Astrocyte (in vitro differentiated cells and primary cell): ENCODE measurements at regions not wholly inside any gene's neighbourhood (a gene's known extent, or its start where the extent isn't known, plus 50 kb on each side); places are given as distances from the start of the nearest gene placed in this dataset.

ENCODE experiments used
- EZH2 ChIP-seq: IDR thresholded peaks from 2 replicates; pipeline ENCODE4 v1.6.1; 2012; ENCODE audit warnings: mild to moderate bottlenecking, low read length, inconsistent platforms; ENCODE audit not compliant: insufficient read depth
- TF ChIP-seq, protein P1 (sequence below): IDR thresholded peaks from 2 replicates; pipeline ENCODE4 v1.5.1; 2011; ENCODE audit warnings: low read depth, mild to moderate bottlenecking, inconsistent platforms, low read length, moderate library complexity; ENCODE audit not compliant: insufficient read depth

DNA sequence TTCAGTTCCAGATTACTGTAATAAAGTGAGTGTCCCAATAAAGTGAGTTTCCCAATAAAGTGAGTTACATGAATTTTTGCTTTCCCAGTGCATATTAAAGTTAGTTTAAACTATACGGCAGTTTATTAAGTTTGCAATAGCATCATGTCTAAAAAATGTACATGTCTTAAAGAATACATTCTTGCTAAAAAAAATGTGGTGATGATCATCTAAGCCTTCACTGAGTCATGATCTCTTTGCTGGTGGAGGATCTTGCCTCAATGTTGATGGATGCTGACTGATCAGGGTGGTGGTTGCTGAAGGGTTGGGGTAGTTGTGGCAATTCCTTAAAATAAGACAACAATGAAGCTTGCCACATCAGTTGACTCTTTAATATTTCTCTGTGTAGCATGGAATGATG lies 664.2 kb downstream of the TDRD15 start:
- TF ChIP-seq, protein P1, sequence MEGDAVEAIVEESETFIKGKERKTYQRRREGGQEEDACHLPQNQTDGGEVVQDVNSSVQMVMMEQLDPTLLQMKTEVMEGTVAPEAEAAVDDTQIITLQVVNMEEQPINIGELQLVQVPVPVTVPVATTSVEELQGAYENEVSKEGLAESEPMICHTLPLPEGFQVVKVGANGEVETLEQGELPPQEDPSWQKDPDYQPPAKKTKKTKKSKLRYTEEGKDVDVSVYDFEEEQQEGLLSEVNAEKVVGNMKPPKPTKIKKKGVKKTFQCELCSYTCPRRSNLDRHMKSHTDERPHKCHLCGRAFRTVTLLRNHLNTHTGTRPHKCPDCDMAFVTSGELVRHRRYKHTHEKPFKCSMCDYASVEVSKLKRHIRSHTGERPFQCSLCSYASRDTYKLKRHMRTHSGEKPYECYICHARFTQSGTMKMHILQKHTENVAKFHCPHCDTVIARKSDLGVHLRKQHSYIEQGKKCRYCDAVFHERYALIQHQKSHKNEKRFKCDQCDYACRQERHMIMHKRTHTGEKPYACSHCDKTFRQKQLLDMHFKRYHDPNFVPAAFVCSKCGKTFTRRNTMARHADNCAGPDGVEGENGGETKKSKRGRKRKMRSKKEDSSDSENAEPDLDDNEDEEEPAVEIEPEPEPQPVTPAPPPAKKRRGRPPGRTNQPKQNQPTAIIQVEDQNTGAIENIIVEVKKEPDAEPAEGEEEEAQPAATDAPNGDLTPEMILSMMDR: no peak
- no peak for TF ChIP-seq EZH2
